Neural cell (in vitro differentiated cells): ENCODE measurements at regions not wholly inside any gene's neighbourhood (a gene's known extent, or its start where the extent isn't known, plus 50 kb on each side); places are given as distances from the start of the nearest gene placed in this dataset.

ENCODE experiments used
- EP300 ChIP-seq: fragments of 450-650 bp; conservative IDR thresholded peaks from 2 replicates; pipeline ENCODE4 v1.6.1; 2014; ENCODE audit warnings: antibody characterized with exemption, mild to moderate bottlenecking, moderate library complexity; ENCODE audit not compliant: poor library complexity, severe bottlenecking
- EZH2 ChIP-seq: fragments of 200-600, 300-800 bp; shearing (Covaris generic), sonication (generic); IDR thresholded peaks from 2 replicates; pipeline ENCODE4 v1.6.1; 2014; ENCODE audit warnings: antibody characterized with exemption, low read length, borderline replicate concordance, mild to moderate bottlenecking; ENCODE audit not compliant: insufficient read depth, poor library complexity, severe bottlenecking
- POLR2AphosphoS5 ChIP-seq: IDR thresholded peaks from 2 replicates; pipeline ENCODE4 v1.6.1; 2012
- RAD21 ChIP-seq: fragments of 450-650 bp; conservative IDR thresholded peaks from 2 replicates; pipeline ENCODE4 v1.6.1; 2014; ENCODE audit warnings: antibody characterized with exemption, mild to moderate bottlenecking, moderate library complexity
- REST ChIP-seq: IDR thresholded peaks from 2 replicates; pipeline ENCODE4 v1.6.1; 2012; ENCODE audit warnings: borderline replicate concordance
- TAF1 ChIP-seq: IDR thresholded peaks from 2 replicates; pipeline ENCODE4 v1.6.1; 2012; ENCODE audit warnings: low read depth
- TF ChIP-seq, protein P1 (sequence below): fragments of 450-650 bp; IDR thresholded peaks from 2 replicates; pipeline ENCODE4 v1.5.1; 2014; ENCODE audit warnings: antibody characterized with exemption, mild to moderate bottlenecking, moderate library complexity; ENCODE audit not compliant: poor library complexity, severe bottlenecking

GRCh38 chr3:482479-482878, 285.9 kb downstream of the CHL1 start:
- TF ChIP-seq, protein P1, sequence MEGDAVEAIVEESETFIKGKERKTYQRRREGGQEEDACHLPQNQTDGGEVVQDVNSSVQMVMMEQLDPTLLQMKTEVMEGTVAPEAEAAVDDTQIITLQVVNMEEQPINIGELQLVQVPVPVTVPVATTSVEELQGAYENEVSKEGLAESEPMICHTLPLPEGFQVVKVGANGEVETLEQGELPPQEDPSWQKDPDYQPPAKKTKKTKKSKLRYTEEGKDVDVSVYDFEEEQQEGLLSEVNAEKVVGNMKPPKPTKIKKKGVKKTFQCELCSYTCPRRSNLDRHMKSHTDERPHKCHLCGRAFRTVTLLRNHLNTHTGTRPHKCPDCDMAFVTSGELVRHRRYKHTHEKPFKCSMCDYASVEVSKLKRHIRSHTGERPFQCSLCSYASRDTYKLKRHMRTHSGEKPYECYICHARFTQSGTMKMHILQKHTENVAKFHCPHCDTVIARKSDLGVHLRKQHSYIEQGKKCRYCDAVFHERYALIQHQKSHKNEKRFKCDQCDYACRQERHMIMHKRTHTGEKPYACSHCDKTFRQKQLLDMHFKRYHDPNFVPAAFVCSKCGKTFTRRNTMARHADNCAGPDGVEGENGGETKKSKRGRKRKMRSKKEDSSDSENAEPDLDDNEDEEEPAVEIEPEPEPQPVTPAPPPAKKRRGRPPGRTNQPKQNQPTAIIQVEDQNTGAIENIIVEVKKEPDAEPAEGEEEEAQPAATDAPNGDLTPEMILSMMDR, result no peak
- TF ChIP-seq POLR2AphosphoS5 (no peak), EZH2 (no peak), TAF1 (no peak), EP300 (no peak), REST (no peak), RAD21 (no peak)
